Suprapubic skin (tissue), 3 donors: ENCODE measurements at regions not wholly inside any gene's neighbourhood (a gene's known extent, or its start where the extent isn't known, plus 50 kb on each side); places are given as distances from the start of the nearest gene placed in this dataset.

ENCODE experiments used
- CTCF ChIP-seq, 2 donors: fragments of 200-600 bp in 1 of 2; fragments of 450-650 bp in 1 of 2; sonication (generic) in 1 of 2; IDR thresholded peaks; one replicate each; pipeline ENCODE4 v1.5.1; 2016 to 2019; ENCODE audit warnings: antibody characterized with exemption in 2 of 2, mild to moderate bottlenecking in 1 of 2, moderate library complexity in 1 of 2
- EP300 ChIP-seq: sonication (generic); formaldehyde crosslinking; IDR thresholded peaks from one replicate; pipeline ENCODE4 v1.6.1; 2017; ENCODE audit warnings: antibody characterized with exemption
- POLR2A ChIP-seq, 2 donors: fragments of 450-650 bp; IDR thresholded peaks; one replicate each; pipeline ENCODE4 v1.6.1; 2017; ENCODE audit warnings: antibody characterized with exemption in 2 of 2, mild to moderate bottlenecking in 2 of 2, moderate library complexity in 2 of 2

- TF ChIP-seq CTCF (IDR thresholded peaks at IDR 0.05): no peak
- TF ChIP-seq POLR2A (IDR thresholded peaks at IDR 0.05): no peak
- no peak for TF ChIP-seq EP300
Measured at GRCh38 chr14:95623195-95623594, 63.0 kb upstream of the TCL1B start.
